Astrocyte of the spinal cord (primary cell): ENCODE measurements at regions not wholly inside any gene's neighbourhood (a gene's known extent, or its start where the extent isn't known, plus 50 kb on each side); places are given as distances from the start of the nearest gene placed in this dataset.

ENCODE experiments used
- DNase-seq: peaks from one replicate; pipeline ENCODE4 v3.0.0; 2011; ENCODE audit warnings: low read depth, low spot score
- H3K4me3 ChIP-seq: 2 replicates; pipeline ENCODE4 v1.5.1; 2011; ENCODE audit warnings: low read depth, mild to moderate bottlenecking, low read length, moderate library complexity
- CTCF ChIP-seq: IDR thresholded peaks from 2 replicates; pipeline ENCODE4 v1.5.1; 2012; ENCODE audit warnings: low read depth, mild to moderate bottlenecking, low read length, inconsistent platforms
- in situ Hi-C: cut with HindIII; loops from 2 replicates; pipeline ENCODE4 v1.10.0; 2017; ENCODE audit warnings: low sequenced_read_pairs

- DNase-seq = no peak
- H3K4me3 ChIP-seq = no peak overlapping the region
- no peak for TF ChIP-seq CTCF
- in situ Hi-C loops = no loop called here
Observed at GRCh38 chr6:11341867-11342266, 109.4 kb upstream of the NEDD9 start.

- in situ Hi-C loops = no loop called here
- DNase-seq = no peak
- H3K4me3 ChIP-seq = no peak overlapping the region
- TF ChIP-seq CTCF = no peak
Observed at GRCh38 chr6:11341303-11341702, 108.8 kb upstream of the NEDD9 start.

- TF ChIP-seq CTCF = no peak
- in situ Hi-C loops = no loop called here
- no peak overlapping the region for H3K4me3 ChIP-seq
- no peak for DNase-seq
Observed at GRCh38 chr6:11339380-11339779, 106.9 kb upstream of the NEDD9 start.

GRCh38 chr6:11337306-11337705 lies 104.8 kb upstream of the NEDD9 start:
- in situ Hi-C loops = no loop called here
- no peak overlapping the region for H3K4me3 ChIP-seq
- no peak for DNase-seq
- no peak for TF ChIP-seq CTCF

GRCh38 chr6:11335826-11336225 lies 103.4 kb upstream of the NEDD9 start:
- no peak for DNase-seq
- no peak for TF ChIP-seq CTCF
- in situ Hi-C loops = no loop called here
- no peak overlapping the region for H3K4me3 ChIP-seq

- in situ Hi-C loops = no loop called here
- no peak for DNase-seq
- TF ChIP-seq CTCF = no peak
- H3K4me3 ChIP-seq = no peak overlapping the region
Observed at GRCh38 chr6:11333132-11333849, 100.8 kb upstream of the NEDD9 start.
